ENCODE measurements at regions not wholly inside any gene's neighbourhood (a gene's known extent, or its start where the extent isn't known, plus 50 kb on each side); places are given as distances from the start of the nearest gene placed in this dataset.

- TF ChIP-seq SPI1 (IDR thresholded peaks at IDR 0.05; ENCODE audit: low read depth, low read length) = no peak
- TF ChIP-seq POLR2A (IDR thresholded peaks at IDR 0.05; ENCODE audit: low read depth, low read length) = no peak
- TF ChIP-seq POLR2AphosphoS5 (IDR thresholded peaks at IDR 0.05; ENCODE audit: low read depth, low read length) = no peak
- TF ChIP-seq TAF1 (IDR thresholded peaks at IDR 0.05; ENCODE audit: low read depth, low read length) = no peak
- no peak for TF ChIP-seq POU2F2 (IDR thresholded peaks at IDR 0.05; ENCODE audit: low read depth, low read length)
- no peak for TF ChIP-seq PAX5 (IDR thresholded peaks at IDR 0.05; ENCODE audit: insufficient read depth, low read length, severe bottlenecking)
Observed at GRCh38 chr3:189458528-189458927, 172.7 kb upstream of the TP63 start.
